ENCODE measurements at regions not wholly inside any gene's neighbourhood (a gene's known extent, or its start where the extent isn't known, plus 50 kb on each side); places are given as distances from the start of the nearest gene placed in this dataset.

DNA sequence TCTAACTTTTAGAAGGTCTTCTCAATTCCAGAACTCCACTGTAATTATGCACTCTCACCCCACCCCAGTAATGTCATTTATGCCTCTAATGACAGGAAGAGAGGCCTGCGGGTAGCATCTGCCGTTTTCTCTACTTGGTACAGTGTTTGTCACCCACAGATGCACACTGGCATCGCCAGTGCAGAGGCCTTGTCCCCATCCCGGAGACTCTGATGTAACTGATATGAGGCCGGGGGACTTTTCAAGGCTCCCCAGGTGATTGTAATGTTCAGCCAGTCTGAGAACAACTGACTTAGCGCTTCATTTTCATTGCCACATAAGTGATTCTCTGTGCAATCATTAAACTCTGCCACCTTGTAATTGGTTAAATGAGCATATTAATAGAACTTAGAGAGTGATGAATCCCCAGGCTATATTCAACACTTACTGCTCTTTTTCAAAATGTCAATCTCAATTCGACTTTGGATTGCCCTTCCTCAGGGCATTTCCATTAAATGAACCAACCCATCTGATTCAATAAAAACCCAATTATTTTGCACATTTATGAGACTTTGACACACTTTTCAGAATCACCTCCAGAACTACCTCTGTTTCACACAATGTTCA, 113.2 kb downstream of the HERPUD2 start:
- Histone ChIP-seq H3K4me3 (no peak overlapping the region), H3K4me2 (no peak overlapping the region), H3K27ac (no peak overlapping the region), H4K20me1 (no peaks in the 10 kb centered on the region), H3K9ac (no peak overlapping the region), H3K27me3 (no peaks in the 10 kb centered on the region), H3K4me1 (no peaks in the 10 kb centered on the region), H3K9me3 (no peaks in the 10 kb centered on the region), H3K36me3 (no peaks in the 10 kb centered on the region)
- TF ChIP-seq Cebpa-rat (IDR thresholded peaks at IDR 0.05), result no peak

- Histone ChIP-seq H3K27me3 (no peaks in the 10 kb centered on the region), H3K9me3 (no peaks in the 10 kb centered on the region), H3K27ac (no peak overlapping the region), H3K9ac (no peak overlapping the region), H3K4me1 (no peaks in the 10 kb centered on the region), H3K4me3 (no peak overlapping the region), H4K20me1 (no peaks in the 10 kb centered on the region), H3K36me3 (no peaks in the 10 kb centered on the region), H3K4me2 (no peak overlapping the region)
- TF ChIP-seq Cebpa-rat (IDR thresholded peaks at IDR 0.05), result no peak
Measured at GRCh38 chr7:35576031-35576573, 118.8 kb downstream of the HERPUD2 start.

DNA sequence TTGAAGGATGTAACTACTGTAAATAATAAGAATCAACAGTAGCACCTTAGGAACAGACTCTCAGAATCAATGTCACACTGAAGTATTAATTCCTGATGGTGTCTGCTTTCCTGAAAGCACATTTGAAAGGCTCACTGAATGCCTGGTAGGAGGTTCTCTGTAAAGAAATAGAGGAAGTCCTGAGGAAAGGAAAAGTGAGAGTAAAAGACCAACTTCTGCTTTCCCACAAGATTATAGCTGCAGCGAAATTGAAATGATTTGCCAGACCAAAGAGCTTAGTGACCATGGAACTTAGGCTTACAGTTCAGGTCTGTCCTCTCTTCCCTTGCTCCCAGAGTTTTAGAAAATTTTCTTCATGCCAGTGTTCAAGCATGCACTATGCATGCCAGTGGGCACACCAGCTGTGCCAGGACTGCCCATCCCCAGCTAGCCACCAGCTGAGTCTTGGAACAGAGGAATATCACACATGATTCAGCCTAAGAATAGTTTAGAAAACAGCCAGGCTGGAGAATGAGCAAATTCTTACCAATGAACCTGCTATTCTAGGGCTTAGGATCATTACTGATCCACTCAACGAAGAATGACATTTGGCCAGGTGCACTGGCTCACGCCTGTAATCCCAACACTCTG, 123.2 kb downstream of the HERPUD2 start:
- Histone ChIP-seq H3K9ac (no peak overlapping the region), H3K36me3 (no peaks in the 10 kb centered on the region), H4K20me1 (no peaks in the 10 kb centered on the region), H3K27ac (no peak overlapping the region), H3K9me3 (no peaks in the 10 kb centered on the region), H3K27me3 (no peaks in the 10 kb centered on the region), H3K4me1 (no peaks in the 10 kb centered on the region), H3K4me2 (no peak overlapping the region), H3K4me3 (no peak overlapping the region)
- TF ChIP-seq Cebpa-rat (IDR thresholded peaks at IDR 0.05), result no peak

GRCh38 chr7:35570937-35571336, 124.0 kb downstream of the HERPUD2 start:
- no peaks in the 10 kb centered on the region for H3K27me3 ChIP-seq
- TF ChIP-seq Cebpa-rat (IDR thresholded peaks at IDR 0.05), result no peak
- no peak overlapping the region for H3K4me3 ChIP-seq
- no peaks in the 10 kb centered on the region for H3K9me3 ChIP-seq
- no peak overlapping the region for H3K27ac ChIP-seq
- H3K36me3 ChIP-seq, result no peaks in the 10 kb centered on the region
- no peak overlapping the region for H3K9ac ChIP-seq
- H3K4me1 ChIP-seq, result no peaks in the 10 kb centered on the region; the same call in 1 of the 2 replicates
- H3K4me2 ChIP-seq, result no peak overlapping the region
- H4K20me1 ChIP-seq, result no peaks in the 10 kb centered on the region

GRCh38 chr7:35565927-35566326, 129.0 kb downstream of the HERPUD2 start:
- Histone ChIP-seq H3K9ac (no peak overlapping the region), H3K36me3 (no peaks in the 10 kb centered on the region), H4K20me1 (no peaks in the 10 kb centered on the region), H3K4me2 (no peak overlapping the region), H3K4me3 (no peak overlapping the region), H3K9me3 (no peaks in the 10 kb centered on the region), H3K27ac (no peak overlapping the region), H3K4me1 (no peaks in the 10 kb centered on the region; the same call in 1 of the 2 replicates), H3K27me3 (no peaks in the 10 kb centered on the region)
- TF ChIP-seq Cebpa-rat (IDR thresholded peaks at IDR 0.05), result no peak

DNA sequence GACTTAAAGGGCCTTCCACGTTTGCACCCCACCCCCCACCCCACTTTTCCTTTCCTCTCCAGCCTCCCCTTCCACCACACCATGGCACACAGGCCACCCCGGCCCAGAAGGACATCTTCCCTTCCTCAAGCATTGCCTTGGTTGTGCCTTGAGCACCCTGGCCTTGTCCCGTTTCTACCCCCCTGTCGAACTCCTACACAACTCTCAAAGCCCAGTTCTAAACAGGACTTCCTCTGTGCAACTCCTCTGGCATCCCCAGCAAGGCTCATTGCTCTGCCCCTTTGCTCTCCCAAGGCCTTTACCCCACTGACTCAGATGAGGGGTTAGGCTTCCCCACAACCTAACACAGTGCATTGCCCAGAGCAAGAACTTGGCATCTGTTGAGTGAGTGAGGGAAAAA, 136.1 kb downstream of the HERPUD2 start:
- TF ChIP-seq Cebpa-rat (IDR thresholded peaks at IDR 0.05), result no peak
- Histone ChIP-seq H3K4me3 (no peak overlapping the region), H4K20me1 (no peaks in the 10 kb centered on the region), H3K27me3 (no peaks in the 10 kb centered on the region), H3K4me2 (no peak overlapping the region), H3K36me3 (no peaks in the 10 kb centered on the region), H3K27ac (no peak overlapping the region), H3K4me1 (peaks cover 4% of the 10 kb centered on the region; the same call in 1 of the 2 replicates), H3K9ac (no peak overlapping the region), H3K9me3 (no peaks in the 10 kb centered on the region)

GRCh38 chr7:35556515-35557471, 138.1 kb downstream of the HERPUD2 start:
- no peak for TF ChIP-seq Cebpa-rat (IDR thresholded peaks at IDR 0.05)
- Histone ChIP-seq H3K4me2 (no peak overlapping the region), H3K27me3 (no peaks in the 10 kb centered on the region), H3K4me1 (peaks cover 4% of the 10 kb centered on the region; the same call in 1 of the 2 replicates), H3K4me3 (no peak overlapping the region), H3K27ac (no peak overlapping the region), H4K20me1 (no peaks in the 10 kb centered on the region), H3K9ac (no peak overlapping the region), H3K36me3 (no peaks in the 10 kb centered on the region), H3K9me3 (no peaks in the 10 kb centered on the region)

- no peaks in the 10 kb centered on the region for H4K20me1 ChIP-seq
- H3K36me3 ChIP-seq, result no peaks in the 10 kb centered on the region
- H3K4me3 ChIP-seq, result no peak overlapping the region
- no peaks in the 10 kb centered on the region for H3K27me3 ChIP-seq
- no peaks in the 10 kb centered on the region for H3K9me3 ChIP-seq
- no peak overlapping the region for H3K9ac ChIP-seq
- H3K27ac ChIP-seq, result no peak overlapping the region
- no peak overlapping the region for H3K4me2 ChIP-seq
- no peak for TF ChIP-seq Cebpa-rat (IDR thresholded peaks at IDR 0.05)
- peaks cover 4% of the 10 kb centered on the region; the same call in 1 of the 2 replicates for H3K4me1 ChIP-seq
Measured at GRCh38 chr7:35555934-35556333, 139.0 kb downstream of the HERPUD2 start.

- H3K4me3 ChIP-seq, result no peak overlapping the region
- no peak overlapping the region for H3K4me2 ChIP-seq
- H4K20me1 ChIP-seq, result no peaks in the 10 kb centered on the region
- no peak overlapping the region for H3K9ac ChIP-seq
- TF ChIP-seq Cebpa-rat (IDR thresholded peaks at IDR 0.05), result no peak
- H3K27ac ChIP-seq, result no peak overlapping the region
- no peaks in the 10 kb centered on the region for H3K36me3 ChIP-seq
- H3K4me1 ChIP-seq, result peaks cover 4% of the 10 kb centered on the region; the same call in 1 of the 2 replicates
- no peaks in the 10 kb centered on the region for H3K9me3 ChIP-seq
- H3K27me3 ChIP-seq, result no peaks in the 10 kb centered on the region
Measured at GRCh38 chr7:35555386-35555785, 139.5 kb downstream of the HERPUD2 start.

Data from BLaER1 (cell line).